OCI-M2 (cell line): ENCODE measurements at regions not wholly inside any gene's neighbourhood (a gene's known extent, or its start where the extent isn't known, plus 50 kb on each side); places are given as distances from the start of the nearest gene placed in this dataset.
"Not testable (repeated sequence)": the region's sequence is repeated elsewhere in the genome, so short reads cannot be mapped to it uniquely, and the experiment has no call there.

ENCODE experiments used
- DNase-seq: peaks from one replicate; lab custom pipeline; 2025; ENCODE audit not compliant: unreplicated experiment; lab: John Stamatoyannopoulos, UW

GRCh38 chr5:105684799-105685198, 1985.9 kb downstream of the EFNA5 start:
- no peak for DNase-seq

- DNase-seq = no peak
These were observed 1989.8 kb downstream of the EFNA5 start for GRCh38 chr5:105680858-105681475.

- DNase-seq = no peak
These were observed 1993.4 kb downstream of the EFNA5 start for GRCh38 chr5:105677291-105677690.

- DNase-seq = no peak
These were observed 2000.1 kb downstream of the EFNA5 start for GRCh38 chr5:105670596-105670995.

- no peak for DNase-seq
These were observed 2007.1 kb downstream of the EFNA5 start for GRCh38 chr5:105663671-105664070.

GRCh38 chr5:105659396-105659795, 2011.3 kb downstream of the EFNA5 start:
- DNase-seq = no peak

- no peak for DNase-seq
These were observed 2030.4 kb downstream of the EFNA5 start for GRCh38 chr5:105640328-105640727.

- no peak for DNase-seq
These were observed 2031.2 kb downstream of the EFNA5 start for GRCh38 chr5:105639511-105639910.

- no peak for DNase-seq
These were observed 2031.7 kb downstream of the EFNA5 start for GRCh38 chr5:105639068-105639467.

GRCh38 chr5:105638437-105638836, 2032.3 kb downstream of the EFNA5 start:
- no peak for DNase-seq

- no peak for DNase-seq
These were observed 2038.7 kb downstream of the EFNA5 start for GRCh38 chr5:105632043-105632442.

GRCh38 chr5:105630803-105631202, 2039.9 kb downstream of the EFNA5 start:
- no peak for DNase-seq

- no peak for DNase-seq
These were observed 2051.0 kb downstream of the EFNA5 start for GRCh38 chr5:105619725-105620124.

- DNase-seq = no peak
These were observed 2053.1 kb downstream of the EFNA5 start for GRCh38 chr5:105617436-105618215.

GRCh38 chr5:105616599-105616998, 2054.0 kb upstream of the NUDT12 start:
- no peak for DNase-seq

GRCh38 chr5:105602406-105602805, 2039.8 kb upstream of the NUDT12 start:
- not testable (repeated sequence) for DNase-seq

- DNase-seq = peak; percentile 24
These were observed 2030.6 kb upstream of the NUDT12 start for GRCh38 chr5:105593011-105593760.

GRCh38 chr5:105587963-105588662, 2025.5 kb upstream of the NUDT12 start:
- DNase-seq = no peak

- no peak for DNase-seq
These were observed 2019.5 kb upstream of the NUDT12 start for GRCh38 chr5:105581988-105582690.

- DNase-seq = no peak
These were observed 2011.0 kb upstream of the NUDT12 start for GRCh38 chr5:105573575-105573974.

- no peak for DNase-seq
These were observed 2002.9 kb upstream of the NUDT12 start for GRCh38 chr5:105565531-105565930.
